Activated CD4-positive, alpha-beta T cell treated with anti-CD3 and anti-CD28 coated beads, Interleukin-2, amount 50 U/mL, for 48 hours (primary cell): ENCODE measurements at regions not wholly inside any gene's neighbourhood (a gene's known extent, or its start where the extent isn't known, plus 50 kb on each side); places are given as distances from the start of the nearest gene placed in this dataset.

Experiments
- DNase-seq, 2 experiments: peaks; one replicate each; pipeline ENCODE4 v3.0.0-alpha.2; 2020

GRCh38 chr1:38328278-38329035 lies 281.9 kb upstream of the POU3F1 start:
- no peak for DNase-seq

- no peak for DNase-seq
These were observed 281.0 kb upstream of the POU3F1 start for GRCh38 chr1:38327559-38327973.

- no peak for DNase-seq
These were observed 280.3 kb upstream of the POU3F1 start for GRCh38 chr1:38326856-38327255.

GRCh38 chr1:38326135-38326534 lies 279.5 kb upstream of the POU3F1 start:
- DNase-seq: no peak

- DNase-seq: no peak
These were observed 266.2 kb upstream of the POU3F1 start for GRCh38 chr1:38312753-38313152.

GRCh38 chr1:38310079-38310478 lies 263.5 kb upstream of the POU3F1 start:
- DNase-seq: no peak

- no peak for DNase-seq
These were observed 262.2 kb upstream of the POU3F1 start for GRCh38 chr1:38308780-38309179.

GRCh38 chr1:38305666-38306065 lies 259.1 kb upstream of the POU3F1 start:
- DNase-seq: no peak

- DNase-seq: no peak
These were observed 257.2 kb upstream of the POU3F1 start for GRCh38 chr1:38303843-38304242.

- DNase-seq: no peak
These were observed 254.4 kb upstream of the POU3F1 start for GRCh38 chr1:38301040-38301439.

GRCh38 chr1:38300616-38301015 lies 254.0 kb upstream of the POU3F1 start:
- DNase-seq: no peak

GRCh38 chr1:38297842-38298241 lies 251.2 kb upstream of the POU3F1 start:
- DNase-seq: no peak

- DNase-seq: no peak
These were observed 250.7 kb upstream of the POU3F1 start for GRCh38 chr1:38297246-38297645.

GRCh38 chr1:38296047-38296446 lies 249.5 kb upstream of the POU3F1 start:
- no peak for DNase-seq

- DNase-seq: no peak
These were observed 247.0 kb upstream of the POU3F1 start for GRCh38 chr1:38293567-38293966.

GRCh38 chr1:38292969-38293368 lies 246.4 kb upstream of the POU3F1 start:
- DNase-seq: no peak

GRCh38 chr1:38291906-38292521 lies 245.4 kb upstream of the POU3F1 start:
- DNase-seq: no peak

- no peak for DNase-seq
These were observed 244.7 kb upstream of the POU3F1 start for GRCh38 chr1:38291336-38291735.

- no peak for DNase-seq
These were observed 242.4 kb upstream of the POU3F1 start for GRCh38 chr1:38289034-38289433.

- no peak for DNase-seq
These were observed 241.0 kb upstream of the POU3F1 start for GRCh38 chr1:38287547-38287946.

- no peak for DNase-seq
These were observed 240.4 kb upstream of the POU3F1 start for GRCh38 chr1:38287036-38287435.

GRCh38 chr1:38285807-38286530 lies 239.4 kb upstream of the POU3F1 start:
- no peak for DNase-seq

- no peak for DNase-seq
These were observed 238.4 kb upstream of the POU3F1 start for GRCh38 chr1:38284953-38285352.
